K562 (cell line): ENCODE measurements at regions not wholly inside any gene's neighbourhood (a gene's known extent, or its start where the extent isn't known, plus 50 kb on each side); places are given as distances from the start of the nearest gene placed in this dataset.

Source experiments
- BCOR ChIP-seq: fragments of 450-650 bp; IDR thresholded peaks from 2 replicates; pipeline ENCODE4 v1.6.1; 2016
- CBX2 ChIP-seq: fragments of 200-600 bp; sonication (generic); IDR thresholded peaks from one replicate; pipeline ENCODE4 v1.6.1; 2012; ENCODE audit warnings: mild to moderate bottlenecking, low read length, inconsistent platforms; ENCODE audit not compliant: insufficient read depth, poor library complexity, severe bottlenecking
- GATAD2B ChIP-seq: fragments of 450-650 bp; IDR thresholded peaks from 2 replicates; pipeline ENCODE4 v1.6.1; 2017; ENCODE audit warnings: mild to moderate bottlenecking, borderline replicate concordance
- HBP1 ChIP-seq: fragments of 450-650 bp; formaldehyde crosslinking; IDR thresholded peaks from 2 replicates; pipeline ENCODE4 v1.4.0; 2022; ENCODE audit warnings: missing genetic modification characterization
- JUN ChIP-seq, 2 experiments: sonication (generic) in 1 of 2; formaldehyde crosslinking in 1 of 2; IDR thresholded peaks; 2 replicates each; pipeline versions ENCODE4 v1.6.1 to v1.8.0; 2012 to 2022; ENCODE audit warnings: borderline replicate concordance in 2 of 2, mild to moderate bottlenecking in 2 of 2, improper control_type of control experiment in 1 of 2, low read depth in 1 of 2, low read length in 1 of 2, missing genetic modification reagents in 1 of 2
- LEF1 ChIP-seq: fragments of 450-650 bp; IDR thresholded peaks from 2 replicates; pipeline ENCODE4 v1.6.1; 2016; ENCODE audit warnings: mild to moderate bottlenecking
- NCOA6 ChIP-seq: fragments of 450-650 bp; IDR thresholded peaks from 2 replicates; pipeline ENCODE4 v1.6.1; 2017; ENCODE audit warnings: mild to moderate bottlenecking
- OTX1 ChIP-seq: fragments of 450-650 bp; formaldehyde crosslinking; IDR thresholded peaks from 2 replicates; pipeline ENCODE4 v1.4.0; 2022; ENCODE audit warnings: mild to moderate bottlenecking
- POLR2AphosphoS5 ChIP-seq: IDR thresholded peaks from 2 replicates; pipeline ENCODE4 v1.6.1; 2011; ENCODE audit warnings: mild to moderate bottlenecking, low read depth, low read length, moderate library complexity; ENCODE audit not compliant: control insufficient read depth, insufficient read depth
- RBBP5 ChIP-seq: fragments of 200-600 bp; sonication (generic); IDR thresholded peaks from 2 replicates; pipeline ENCODE4 v1.6.1; 2012; ENCODE audit warnings: borderline replicate concordance, mild to moderate bottlenecking, low read length, control low read depth, inconsistent platforms; ENCODE audit not compliant: insufficient read depth, poor library complexity, severe bottlenecking
- RBM25 ChIP-seq: fragments of 200-400 bp; formaldehyde crosslinking; IDR thresholded peaks from 2 replicates; pipeline ENCODE4 v1.6.1; 2018; ENCODE audit warnings: low read length, low read depth, moderate library complexity; ENCODE audit not compliant: severe bottlenecking
- REST ChIP-seq, 2 experiments: fragments of 450-650 bp; formaldehyde crosslinking in 1 of 2; IDR thresholded peaks; 2 replicates each; pipeline versions ENCODE4 v1.4.0 to v1.6.1; 2014 to 2020; ENCODE audit warnings: mild to moderate bottlenecking in 2 of 2, borderline replicate concordance in 1 of 2, low read depth in 1 of 2
- SAFB2 ChIP-seq: fragments of 200-400 bp; formaldehyde crosslinking; IDR thresholded peaks from 2 replicates; pipeline ENCODE4 v1.6.1; 2018; ENCODE audit warnings: borderline replicate concordance, low read length, low read depth, moderate library complexity; ENCODE audit not compliant: severe bottlenecking
- SIN3B ChIP-seq: fragments of 450-650 bp; IDR thresholded peaks from 2 replicates; pipeline ENCODE4 v1.6.1; 2017; ENCODE audit warnings: low read depth, mild to moderate bottlenecking, moderate library complexity
- SP1 ChIP-seq: sonication (generic); formaldehyde crosslinking; IDR thresholded peaks from 2 replicates; pipeline ENCODE4 v1.8.1; 2022; ENCODE audit warnings: mild to moderate bottlenecking, missing genetic modification reagents
- ZC3H8 ChIP-seq: fragments of 450-650 bp; IDR thresholded peaks from 2 replicates; pipeline ENCODE4 v1.6.1; 2017
- ZNF146 ChIP-seq: IDR thresholded peaks from one replicate; pipeline ENCODE4 v1.6.1; 2018; ENCODE audit warnings: missing compliant biosample characterization; ENCODE audit not compliant: unreplicated experiment
- ZNF384 ChIP-seq: IDR thresholded peaks from 2 replicates; pipeline ENCODE4 v1.6.1; 2012; ENCODE audit warnings: low read depth, low read length, improper control_type of control experiment

GRCh38 chr2:176554101-176555048 lies 285.1 kb downstream of the MTX2 start (continued):
- TF ChIP-seq REST (IDR thresholded peaks at IDR 0.05; ENCODE audit: borderline replicate concordance), result peak; percentile 39; the same call in 1 of the 2 replicates
- TF ChIP-seq REST (CRISPR knock-in tag; IDR thresholded peaks at IDR 0.05; ENCODE audit: low read depth), result no peak
- no peak for TF ChIP-seq GATAD2B
- TF ChIP-seq BCOR, result no peak
- TF ChIP-seq OTX1 (CRISPR knock-in tag), result no peak
- no peak for TF ChIP-seq JUN (IDR thresholded peaks at IDR 0.05; ENCODE audit: borderline replicate concordance, low read depth, low read length)
- TF ChIP-seq JUN (CRISPR knock-in tag; IDR thresholded peaks at IDR 0.05; ENCODE audit: borderline replicate concordance), result no peak
- TF ChIP-seq ZNF146 (CRISPR knock-in tag), result no peak
- TF ChIP-seq RBM25, result peak; percentile 5
- no peak for TF ChIP-seq ZC3H8
- TF ChIP-seq LEF1, result no peak
- no peak for TF ChIP-seq POLR2AphosphoS5
- TF ChIP-seq SIN3B, result no peak
- TF ChIP-seq SP1, result no peak
- no peak for TF ChIP-seq RBBP5
- TF ChIP-seq NCOA6, result no peak
- TF ChIP-seq CBX2, result no peak
- TF ChIP-seq ZNF384, result no peak
- TF ChIP-seq HBP1, result no peak
- no peak for TF ChIP-seq SAFB2
